ENCODE measurements at regions not wholly inside any gene's neighbourhood (a gene's known extent, or its start where the extent isn't known, plus 50 kb on each side); places are given as distances from the start of the nearest gene placed in this dataset.

- no peak for DNase-seq
These were observed 102.8 kb upstream of the SEMA6D start for GRCh38 chr15:47614360-47615011.

GRCh38 chr15:47616876-47617275 lies 100.4 kb upstream of the SEMA6D start:
- DNase-seq = no peak

DNA sequence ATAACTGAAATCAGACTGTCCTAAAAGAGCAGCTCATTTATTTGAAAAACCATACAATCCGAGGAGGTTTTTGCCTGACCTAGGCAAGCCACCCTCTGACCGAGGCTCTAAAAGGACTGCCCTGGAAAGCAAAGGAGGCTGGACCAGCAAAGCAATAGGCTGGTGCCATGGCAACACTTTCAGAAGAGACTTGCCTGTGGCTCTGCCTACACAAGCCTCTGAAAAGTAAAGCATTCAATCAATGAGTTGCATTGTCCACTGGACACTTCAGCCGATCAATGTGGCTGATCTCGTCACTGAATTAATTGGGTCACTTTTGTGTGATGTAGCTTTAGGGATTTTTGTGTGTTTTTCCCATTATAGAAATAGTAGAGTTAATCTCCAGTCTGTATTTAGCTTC lies 99.1 kb upstream of the SEMA6D start:
- no peak for DNase-seq

GRCh38 chr15:47620960-47621681 lies 96.2 kb upstream of the SEMA6D start:
- no peak for DNase-seq

GRCh38 chr15:47622055-47622454 lies 95.2 kb upstream of the SEMA6D start:
- DNase-seq = no peak

- no peak for DNase-seq
These were observed 92.8 kb upstream of the SEMA6D start for GRCh38 chr15:47624503-47624902.

DNA sequence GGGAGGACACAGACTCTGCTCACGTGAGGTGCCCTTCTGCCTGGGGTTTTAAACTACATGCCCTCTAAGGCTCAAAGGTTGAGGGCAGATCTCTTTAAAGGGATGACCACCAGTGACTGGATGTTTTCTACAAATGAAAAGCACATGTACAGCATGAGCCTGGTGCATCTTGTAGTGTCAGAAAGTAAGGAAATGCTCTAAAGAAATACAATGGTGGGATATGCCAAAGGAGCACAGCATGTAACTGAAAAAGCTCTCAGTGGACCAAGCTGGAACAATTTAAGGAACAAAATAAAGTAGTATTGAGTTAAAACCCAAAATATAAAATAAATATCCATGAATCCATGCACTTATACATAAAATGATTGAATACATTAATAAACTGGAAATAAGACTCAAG lies 78.3 kb upstream of the SEMA6D start:
- DNase-seq = no peak

- no peak for DNase-seq
These were observed 77.2 kb upstream of the SEMA6D start for GRCh38 chr15:47640079-47640478.

- DNase-seq = no peak
These were observed 76.4 kb upstream of the SEMA6D start for GRCh38 chr15:47640901-47641300.

- no peak for DNase-seq
These were observed 72.6 kb upstream of the SEMA6D start for GRCh38 chr15:47644722-47645121.

GRCh38 chr15:47650564-47650963 lies 66.7 kb upstream of the SEMA6D start:
- DNase-seq = no peak

DNA sequence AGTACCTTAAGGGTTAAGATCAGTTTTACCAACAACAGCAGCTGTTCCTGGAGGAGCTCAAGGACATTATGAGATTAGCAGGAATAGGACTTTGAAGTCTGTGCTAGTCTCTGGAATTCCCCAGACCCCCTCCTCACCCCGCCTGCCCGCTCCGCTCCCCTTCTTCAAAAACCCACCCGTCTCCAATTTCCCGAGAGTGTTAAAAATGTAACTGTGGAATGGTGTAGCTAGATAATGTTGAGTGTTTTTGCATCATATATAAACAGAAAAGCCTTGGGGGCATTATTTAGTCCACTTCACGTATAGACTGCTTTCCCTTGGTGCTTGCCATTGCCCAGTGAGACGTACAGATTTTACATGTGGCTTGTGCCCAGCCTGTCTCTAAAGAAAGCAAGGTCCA lies 65.0 kb upstream of the SEMA6D start:
- no peak for DNase-seq

GRCh38 chr15:47652844-47653243 lies 64.5 kb upstream of the SEMA6D start:
- DNase-seq = no peak

DNA sequence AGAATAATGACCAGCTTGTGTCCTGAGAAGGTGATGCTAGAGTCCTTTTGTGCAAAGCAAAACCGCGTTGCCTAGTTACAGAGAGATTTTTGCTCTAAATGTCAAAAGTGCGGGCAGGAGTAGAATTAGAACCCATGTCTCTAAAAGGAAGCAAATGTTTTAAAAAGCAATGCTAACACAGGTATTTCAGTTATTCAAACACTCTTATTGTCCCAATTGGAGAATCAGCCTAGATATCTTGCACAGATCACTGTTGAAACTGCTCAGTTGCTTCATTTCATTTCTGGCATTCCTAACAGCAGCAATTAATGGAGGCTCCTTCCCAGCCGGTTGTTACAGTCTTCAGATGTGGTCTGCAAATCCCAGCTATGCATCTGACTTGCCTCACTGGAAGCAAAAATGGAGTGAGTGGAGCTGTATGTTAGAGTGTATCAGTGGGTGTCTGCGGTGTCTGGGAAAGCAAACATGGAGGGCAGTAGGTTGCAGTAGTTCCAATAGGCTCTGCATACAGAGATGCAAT lies 55.6 kb upstream of the SEMA6D start:
- no peak for DNase-seq

DNA sequence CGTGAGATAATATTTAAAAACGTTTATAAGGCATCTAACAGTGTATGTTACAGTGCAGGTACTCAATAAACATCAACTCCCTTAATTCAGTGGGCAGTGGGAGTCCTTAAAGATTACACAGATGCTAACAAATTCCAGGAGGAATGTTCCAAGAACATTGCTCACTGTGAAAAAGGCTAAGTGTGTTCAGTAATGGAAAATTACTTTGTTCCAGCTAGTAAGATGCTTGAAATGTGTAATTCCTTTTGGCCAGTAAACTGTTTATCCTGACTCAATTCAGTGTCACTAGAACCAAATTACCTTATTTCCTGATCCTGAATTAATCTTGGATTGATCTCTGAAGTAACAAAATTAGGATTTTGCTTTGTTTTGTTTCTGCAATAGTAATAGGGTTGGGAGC lies 54.2 kb upstream of the SEMA6D start:
- no peak for DNase-seq

All from SHP77 treated with DMSO at 0.1 percent for 48 hours (cell line).